ENCODE measurements at regions not wholly inside any gene's neighbourhood (a gene's known extent, or its start where the extent isn't known, plus 50 kb on each side); places are given as distances from the start of the nearest gene placed in this dataset.

DNA sequence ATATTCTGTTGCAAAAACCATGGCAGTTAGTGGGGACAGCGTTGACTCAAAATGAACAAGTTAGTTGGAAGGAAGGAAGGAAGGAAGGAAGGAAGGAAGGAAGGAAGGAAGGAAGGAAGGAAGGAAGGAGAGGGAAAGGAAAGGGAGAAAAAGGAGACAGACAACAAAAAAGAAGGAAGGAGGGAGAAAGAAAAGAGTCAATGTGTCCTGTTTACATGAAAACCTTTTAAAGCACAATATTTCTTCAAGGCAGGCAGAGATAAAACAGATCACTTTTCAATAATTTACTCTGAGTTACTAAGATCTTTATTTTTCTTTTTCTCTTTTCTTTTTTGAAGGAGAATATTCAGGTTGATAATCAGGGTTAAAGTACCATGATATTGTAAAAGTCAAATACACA lies 99.4 kb downstream of the CCER1 start:
- no peak overlapping the region for H3K4me2 ChIP-seq (ENCODE audit: low read length)
- H3K9me3 ChIP-seq (replicated peaks; ENCODE audit: low read length): no peaks in the 10 kb centered on the region

DNA sequence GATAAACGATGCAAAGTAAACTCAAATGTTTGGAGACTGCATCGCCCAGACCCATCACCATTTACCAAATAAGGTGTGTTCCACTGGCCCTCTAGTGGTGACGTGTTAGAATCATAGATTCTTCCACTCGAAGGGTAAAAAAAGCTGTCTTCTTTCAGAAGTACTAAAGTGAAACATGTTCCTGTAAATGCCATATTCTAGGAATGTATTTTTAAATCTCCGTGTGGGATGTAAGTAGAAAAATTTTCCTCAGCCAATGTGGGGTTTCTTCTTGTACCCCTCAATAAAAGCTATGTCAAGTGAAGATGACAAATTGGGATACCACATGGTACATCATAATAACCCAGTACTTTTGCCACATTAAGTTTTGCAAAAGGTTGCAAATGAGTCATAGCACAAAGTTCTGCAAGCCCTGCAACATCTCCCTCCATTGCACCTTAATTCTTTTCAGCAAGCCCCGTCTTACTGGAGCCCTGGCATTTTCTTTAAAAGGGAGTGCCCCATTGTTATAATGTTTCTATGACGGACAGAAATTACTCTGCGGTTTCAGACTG lies 100.8 kb downstream of the CCER1 start:
- Histone ChIP-seq H3K4me3 (ENCODE audit: low read length) (no peak overlapping the region), H3K9ac (ENCODE audit: low read depth, low read length) (no peak overlapping the region), H3K9me3 (replicated peaks; ENCODE audit: low read length) (no peaks in the 10 kb centered on the region), H3K4me1 (ENCODE audit: control insufficient read depth, insufficient read depth, low read length) (no peaks in the 10 kb centered on the region), H3K4me2 (ENCODE audit: low read length) (peak overlapping the region; percentile 63), H3K36me3 (ENCODE audit: insufficient read depth, low read length) (no peaks in the 10 kb centered on the region), H3K27me3 (ENCODE audit: control insufficient read depth, insufficient read depth, low read length) (no peaks in the 10 kb centered on the region)

More for the DNA sequence above, 99.4 kb downstream of the CCER1 start:
- Histone ChIP-seq H3K36me3 (ENCODE audit: insufficient read depth, low read length) (no peaks in the 10 kb centered on the region), H3K4me1 (ENCODE audit: control insufficient read depth, insufficient read depth, low read length) (no peaks in the 10 kb centered on the region), H3K27me3 (ENCODE audit: control insufficient read depth, insufficient read depth, low read length) (no peaks in the 10 kb centered on the region), H3K4me3 (ENCODE audit: low read length) (no peak overlapping the region), H3K9ac (ENCODE audit: low read depth, low read length) (no peak overlapping the region)

DNA sequence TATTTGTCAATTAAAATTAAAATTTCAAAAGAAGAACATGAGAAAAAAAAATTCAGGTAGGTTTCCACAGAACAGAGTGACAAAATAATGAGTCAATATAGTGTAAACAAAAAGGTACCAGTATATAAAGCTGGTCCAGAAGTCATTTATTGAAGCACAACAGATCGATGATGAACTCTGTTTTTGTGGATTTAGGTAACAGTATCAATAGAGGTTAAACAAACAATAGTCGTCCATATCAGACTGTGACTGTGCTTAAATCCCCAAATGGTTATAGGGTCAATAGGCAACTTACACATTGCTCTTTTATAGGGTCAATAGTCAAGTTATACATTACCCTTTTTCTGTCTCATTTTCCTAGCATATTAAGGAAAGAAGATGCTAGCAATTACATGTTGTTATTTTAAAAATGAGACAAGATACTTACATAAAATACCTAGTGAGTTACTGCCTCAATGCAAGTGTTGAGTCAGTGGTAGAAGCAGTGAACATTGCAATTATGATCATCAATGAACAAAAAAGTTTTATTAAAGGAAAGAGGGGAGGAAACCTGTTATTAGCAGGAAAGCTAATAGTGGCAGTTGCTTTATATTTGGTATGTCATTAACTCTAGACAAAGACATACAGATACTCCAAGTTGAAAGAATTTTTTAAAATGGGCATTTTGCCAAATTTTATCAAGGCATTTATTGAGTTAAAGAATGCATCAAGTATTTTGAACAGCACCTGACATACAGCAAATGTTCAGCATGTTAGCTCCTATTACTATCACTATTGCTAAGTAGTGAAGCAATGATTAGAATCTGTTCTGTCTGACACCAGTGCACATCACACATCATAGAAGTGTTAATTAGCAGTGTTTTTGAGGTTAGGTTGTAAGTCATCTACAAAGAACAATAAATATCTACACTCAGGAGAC lies 102.9 kb downstream of the CCER1 start:
- H3K4me2 ChIP-seq (ENCODE audit: low read length): no peak overlapping the region
- no peaks in the 10 kb centered on the region for H3K36me3 ChIP-seq (ENCODE audit: insufficient read depth, low read length)
- H3K4me3 ChIP-seq (ENCODE audit: low read length): no peak overlapping the region
- H3K27me3 ChIP-seq (ENCODE audit: control insufficient read depth, insufficient read depth, low read length): no peaks in the 10 kb centered on the region
- no peaks in the 10 kb centered on the region for H3K4me1 ChIP-seq (ENCODE audit: control insufficient read depth, insufficient read depth, low read length)
- no peaks in the 10 kb centered on the region for H3K9me3 ChIP-seq (replicated peaks; ENCODE audit: low read length)
- H3K9ac ChIP-seq (ENCODE audit: low read depth, low read length): no peak overlapping the region

DNA sequence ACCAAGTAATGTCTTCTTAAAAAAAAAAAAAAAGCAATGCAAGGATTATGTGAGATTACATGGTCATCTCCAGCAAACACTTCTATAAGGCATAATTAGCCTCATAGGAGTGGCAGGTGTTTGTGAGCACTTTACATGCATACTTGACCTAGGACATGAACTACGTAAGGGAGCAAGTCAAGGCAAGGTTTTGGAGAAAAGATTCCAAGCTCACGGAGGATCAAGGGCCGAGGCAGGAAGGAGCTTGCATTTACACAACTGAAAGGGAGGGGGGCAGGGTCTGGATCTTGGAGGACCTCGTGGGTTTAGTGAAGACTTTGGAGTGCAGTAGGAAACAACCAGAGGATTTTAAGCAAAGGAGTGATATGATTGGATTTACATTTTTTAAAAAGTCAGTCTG lies 112.5 kb downstream of the CCER1 start:
- Histone ChIP-seq H3K36me3 (ENCODE audit: insufficient read depth, low read length) (no peaks in the 10 kb centered on the region), H3K4me1 (ENCODE audit: control insufficient read depth, insufficient read depth, low read length) (no peaks in the 10 kb centered on the region), H3K9me3 (replicated peaks; ENCODE audit: low read length) (no peaks in the 10 kb centered on the region), H3K27me3 (ENCODE audit: control insufficient read depth, insufficient read depth, low read length) (no peaks in the 10 kb centered on the region), H3K4me2 (ENCODE audit: low read length) (no peak overlapping the region), H3K9ac (ENCODE audit: low read depth, low read length) (no peak overlapping the region), H3K4me3 (ENCODE audit: low read length) (no peak overlapping the region)

DNA sequence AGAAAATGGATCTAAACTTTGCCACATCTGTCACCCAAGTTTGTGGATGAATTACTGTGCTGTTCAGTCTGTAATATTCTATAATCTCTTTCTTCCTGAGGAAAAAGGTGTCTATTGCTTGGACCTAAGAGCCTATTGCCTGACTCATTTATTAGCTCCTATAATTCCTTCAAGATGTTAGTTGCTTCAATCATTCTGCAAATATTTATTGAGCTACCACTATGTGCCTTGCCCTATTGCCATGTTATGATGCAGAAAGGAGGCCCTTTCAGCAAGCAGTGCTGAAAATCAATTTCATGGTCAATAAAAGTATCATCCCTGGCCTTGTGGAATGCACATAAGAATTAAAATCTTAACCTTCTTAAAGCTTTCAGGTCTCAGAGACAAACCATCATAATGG lies 113.6 kb downstream of the CCER1 start:
- Histone ChIP-seq H3K36me3 (ENCODE audit: insufficient read depth, low read length) (no peaks in the 10 kb centered on the region), H3K27me3 (ENCODE audit: control insufficient read depth, insufficient read depth, low read length) (no peaks in the 10 kb centered on the region), H3K4me2 (ENCODE audit: low read length) (no peak overlapping the region), H3K4me1 (ENCODE audit: control insufficient read depth, insufficient read depth, low read length) (no peaks in the 10 kb centered on the region), H3K9ac (ENCODE audit: low read depth, low read length) (no peak overlapping the region), H3K9me3 (replicated peaks; ENCODE audit: low read length) (no peaks in the 10 kb centered on the region), H3K4me3 (ENCODE audit: low read length) (no peak overlapping the region)

DNA sequence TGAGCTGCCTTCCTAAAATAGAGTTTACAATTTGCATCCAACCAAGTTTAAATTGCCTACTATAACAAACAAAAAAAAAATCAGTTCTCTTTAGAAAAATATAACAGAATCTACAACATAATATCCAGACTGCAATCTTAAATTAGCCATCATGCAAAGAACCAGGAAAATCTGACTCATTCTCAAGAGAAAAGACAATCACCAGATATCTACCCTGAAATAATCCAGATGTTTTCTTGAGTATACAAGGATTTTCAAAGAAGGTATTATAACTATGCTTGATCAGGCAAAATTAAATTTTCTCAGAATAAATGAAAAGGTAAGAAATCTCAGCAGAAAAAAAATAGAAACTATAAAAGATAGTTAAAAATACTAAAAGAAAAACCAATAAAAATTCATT lies 115.6 kb downstream of the CCER1 start:
- peaks cover 4% of the 10 kb centered on the region for H3K4me1 ChIP-seq (ENCODE audit: control insufficient read depth, insufficient read depth, low read length)
- H3K9me3 ChIP-seq (replicated peaks; ENCODE audit: low read length): no peaks in the 10 kb centered on the region
- H3K27me3 ChIP-seq (ENCODE audit: control insufficient read depth, insufficient read depth, low read length): no peaks in the 10 kb centered on the region
- H3K4me3 ChIP-seq (ENCODE audit: low read length): no peak overlapping the region
- H3K4me2 ChIP-seq (ENCODE audit: low read length): no peak overlapping the region
- H3K9ac ChIP-seq (ENCODE audit: low read depth, low read length): no peak overlapping the region
- H3K36me3 ChIP-seq (ENCODE audit: insufficient read depth, low read length): no peaks in the 10 kb centered on the region

DNA sequence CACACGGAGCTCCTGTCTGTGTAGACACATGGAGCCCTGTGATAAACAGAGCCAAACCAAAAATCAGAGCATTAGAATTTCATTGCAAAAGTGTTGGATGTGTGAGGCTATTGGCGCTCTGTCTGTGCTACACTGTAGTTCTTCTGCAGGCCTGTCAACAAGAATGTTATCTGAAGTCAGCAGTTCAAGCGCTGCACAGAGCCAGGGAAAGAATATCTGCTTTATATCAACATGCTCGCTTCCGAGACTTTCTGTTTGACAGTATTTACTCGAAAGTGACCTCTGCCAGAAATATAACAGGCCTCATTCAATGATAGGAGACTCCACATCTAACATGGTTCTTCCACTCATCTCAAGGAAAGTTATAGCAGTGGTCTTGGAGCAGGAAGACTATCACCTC lies 118.3 kb downstream of the CCER1 start:
- Histone ChIP-seq H3K4me3 (ENCODE audit: low read length) (no peak overlapping the region), H3K36me3 (ENCODE audit: insufficient read depth, low read length) (no peaks in the 10 kb centered on the region), H3K27me3 (ENCODE audit: control insufficient read depth, insufficient read depth, low read length) (no peaks in the 10 kb centered on the region), H3K4me1 (ENCODE audit: control insufficient read depth, insufficient read depth, low read length) (peaks cover 5% of the 10 kb centered on the region), H3K4me2 (ENCODE audit: low read length) (no peak overlapping the region), H3K9me3 (replicated peaks; ENCODE audit: low read length) (no peaks in the 10 kb centered on the region), H3K9ac (ENCODE audit: low read depth, low read length) (no peak overlapping the region)

DNA sequence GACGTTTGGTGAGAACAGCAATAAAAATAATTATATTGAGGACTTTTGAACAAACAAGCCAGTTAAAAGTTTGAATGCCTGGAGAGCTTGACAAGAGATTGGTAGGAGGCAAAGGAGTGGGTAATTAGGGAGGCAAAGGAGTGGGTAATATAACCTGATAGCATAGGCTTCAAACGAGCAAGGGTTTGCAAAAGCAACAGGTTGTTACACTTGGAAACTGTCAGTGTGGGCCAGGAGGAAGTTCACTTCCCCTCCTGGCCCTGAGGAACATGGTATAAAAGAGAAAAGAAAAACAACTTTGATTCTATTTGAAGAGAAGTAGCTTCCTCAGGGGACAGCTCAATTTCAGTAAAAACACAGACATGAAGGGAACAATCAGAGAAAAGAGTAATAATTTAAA lies 121.7 kb downstream of the CCER1 start:
- Histone ChIP-seq H3K4me1 (ENCODE audit: control insufficient read depth, insufficient read depth, low read length) (peaks cover 5% of the 10 kb centered on the region), H3K4me2 (ENCODE audit: low read length) (no peak overlapping the region), H3K36me3 (ENCODE audit: insufficient read depth, low read length) (no peaks in the 10 kb centered on the region), H3K9me3 (replicated peaks; ENCODE audit: low read length) (no peaks in the 10 kb centered on the region), H3K27me3 (ENCODE audit: control insufficient read depth, insufficient read depth, low read length) (no peaks in the 10 kb centered on the region), H3K9ac (ENCODE audit: low read depth, low read length) (no peak overlapping the region), H3K4me3 (ENCODE audit: low read length) (no peak overlapping the region)

DNA sequence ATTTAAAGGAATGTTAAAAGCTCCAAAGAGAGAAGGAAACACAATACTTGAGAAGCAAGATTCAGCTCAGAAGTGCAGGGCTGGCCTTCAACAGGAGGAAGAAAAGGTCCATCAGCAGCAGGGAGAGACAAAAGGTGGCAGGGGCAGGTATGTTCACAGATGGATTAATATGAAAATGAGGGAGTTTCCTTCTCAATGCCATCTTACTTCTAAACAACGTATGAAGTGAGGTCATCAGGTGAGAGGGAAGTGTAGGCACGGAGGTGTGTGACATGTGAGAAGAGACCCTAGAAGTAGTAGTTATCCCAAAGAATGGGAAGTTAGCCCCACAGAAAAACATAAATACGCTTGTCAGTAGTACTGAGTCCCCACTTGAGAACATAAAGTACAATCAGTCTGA lies 122.5 kb downstream of the CCER1 start:
- Histone ChIP-seq H3K4me2 (ENCODE audit: low read length) (no peak overlapping the region), H3K4me3 (ENCODE audit: low read length) (no peak overlapping the region), H3K4me1 (ENCODE audit: control insufficient read depth, insufficient read depth, low read length) (peaks cover 5% of the 10 kb centered on the region), H3K36me3 (ENCODE audit: insufficient read depth, low read length) (no peaks in the 10 kb centered on the region), H3K9ac (ENCODE audit: low read depth, low read length) (no peak overlapping the region), H3K9me3 (replicated peaks; ENCODE audit: low read length) (no peaks in the 10 kb centered on the region), H3K27me3 (ENCODE audit: control insufficient read depth, insufficient read depth, low read length) (no peaks in the 10 kb centered on the region)

DNA sequence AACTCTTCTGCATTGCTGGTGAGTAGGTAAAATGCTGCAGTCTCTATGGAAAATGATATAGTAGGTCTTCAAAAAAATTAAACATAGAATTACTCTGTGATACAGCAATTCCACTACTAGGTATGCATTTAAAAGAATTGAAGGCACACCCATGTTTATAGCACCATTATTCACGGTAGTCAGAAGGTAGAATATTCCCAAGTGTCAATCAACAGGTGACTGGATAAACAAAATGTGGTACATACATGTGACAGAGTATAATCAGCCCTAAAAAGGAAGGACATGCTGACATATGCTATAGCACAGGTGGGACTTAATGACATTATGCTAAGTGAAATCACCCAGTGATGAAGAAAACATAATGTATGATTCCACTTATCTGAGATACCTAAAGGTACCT lies 123.3 kb downstream of the CCER1 start:
- Histone ChIP-seq H3K4me1 (ENCODE audit: control insufficient read depth, insufficient read depth, low read length) (peaks cover 5% of the 10 kb centered on the region), H3K9ac (ENCODE audit: low read depth, low read length) (no peak overlapping the region), H3K27me3 (ENCODE audit: control insufficient read depth, insufficient read depth, low read length) (no peaks in the 10 kb centered on the region), H3K9me3 (replicated peaks; ENCODE audit: low read length) (no peaks in the 10 kb centered on the region), H3K4me2 (ENCODE audit: low read length) (no peak overlapping the region), H3K36me3 (ENCODE audit: insufficient read depth, low read length) (no peaks in the 10 kb centered on the region), H3K4me3 (ENCODE audit: low read length) (no peak overlapping the region)

DNA sequence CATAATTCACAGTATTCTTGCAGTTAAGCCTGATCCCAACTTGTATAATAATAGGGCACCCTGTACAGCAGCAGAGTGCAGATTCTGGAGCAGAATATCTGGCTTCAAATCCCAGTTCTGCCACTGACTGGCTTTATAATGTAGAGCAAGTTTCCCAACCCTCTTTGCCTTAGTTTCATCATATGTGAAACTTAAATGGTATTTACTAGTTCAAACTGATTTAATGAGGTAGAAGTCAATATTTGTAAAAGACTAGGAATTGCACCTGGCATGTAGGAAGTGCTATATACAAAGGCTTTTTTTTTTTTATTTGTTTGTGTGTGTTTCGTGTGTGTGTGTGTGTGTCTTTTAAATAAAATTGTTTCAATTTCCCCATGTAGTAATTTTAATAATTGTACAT lies 125.9 kb downstream of the CCER1 start:
- no peaks in the 10 kb centered on the region for H3K9me3 ChIP-seq (replicated peaks; ENCODE audit: low read length)

DNA sequence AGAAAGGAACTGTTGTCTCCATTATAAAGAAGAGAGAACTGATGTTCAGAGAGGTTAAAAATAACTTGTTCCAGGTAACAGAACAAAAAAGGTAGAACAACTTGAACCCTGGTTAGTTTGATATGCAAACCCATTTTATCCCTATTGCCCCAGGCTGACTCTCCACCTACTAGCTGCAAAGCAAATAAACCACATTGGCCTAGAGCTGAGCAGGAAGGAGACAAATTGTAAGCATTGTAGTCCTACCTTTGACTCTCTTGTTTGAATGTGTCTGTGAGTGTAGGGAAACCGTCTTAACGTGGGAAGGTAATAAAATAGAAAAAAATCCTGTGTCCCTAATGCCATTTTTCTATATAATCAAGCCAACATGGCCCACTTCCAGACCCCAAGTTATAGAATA lies 126.4 kb downstream of the CCER1 start:
- no peak overlapping the region for H3K4me2 ChIP-seq (ENCODE audit: low read length)
- no peak overlapping the region for H3K9ac ChIP-seq (ENCODE audit: low read depth, low read length)
- H3K27me3 ChIP-seq (ENCODE audit: control insufficient read depth, insufficient read depth, low read length): no peaks in the 10 kb centered on the region
- H3K4me1 ChIP-seq (ENCODE audit: control insufficient read depth, insufficient read depth, low read length): no peaks in the 10 kb centered on the region
- H3K9me3 ChIP-seq (replicated peaks; ENCODE audit: low read length): no peaks in the 10 kb centered on the region
- H3K36me3 ChIP-seq (ENCODE audit: insufficient read depth, low read length): no peaks in the 10 kb centered on the region
- no peak overlapping the region for H3K4me3 ChIP-seq (ENCODE audit: low read length)

More for the DNA sequence above, 125.9 kb downstream of the CCER1 start:
- Histone ChIP-seq H3K36me3 (ENCODE audit: insufficient read depth, low read length) (no peaks in the 10 kb centered on the region), H3K4me1 (ENCODE audit: control insufficient read depth, insufficient read depth, low read length) (no peaks in the 10 kb centered on the region), H3K27me3 (ENCODE audit: control insufficient read depth, insufficient read depth, low read length) (no peaks in the 10 kb centered on the region), H3K4me2 (ENCODE audit: low read length) (no peak overlapping the region), H3K4me3 (ENCODE audit: low read length) (no peak overlapping the region), H3K9ac (ENCODE audit: low read depth, low read length) (no peak overlapping the region)
